CD4-positive, alpha-beta T cell treated with Interferon alpha-2 for 1 hour (primary cell): ENCODE measurements at regions not wholly inside any gene's neighbourhood (a gene's known extent, or its start where the extent isn't known, plus 50 kb on each side); places are given as distances from the start of the nearest gene placed in this dataset.
A peak's percentile ranks its signal among the peaks of the same experiment; 100 is the strongest.
"Not testable (repeated sequence)": the region's sequence is repeated elsewhere in the genome, so short reads cannot be mapped to it uniquely, and the experiment has no call there.

ENCODE experiments used
- DNase-seq, 2 donors: peaks; one replicate each; pipeline ENCODE4 v3.0.0-alpha.2; 2020 to 2022

- peak; percentile 6 to 19 for DNase-seq
These were observed 55.9 kb upstream of the PIK3CB start for GRCh38 chr3:138890555-138891187.

DNA sequence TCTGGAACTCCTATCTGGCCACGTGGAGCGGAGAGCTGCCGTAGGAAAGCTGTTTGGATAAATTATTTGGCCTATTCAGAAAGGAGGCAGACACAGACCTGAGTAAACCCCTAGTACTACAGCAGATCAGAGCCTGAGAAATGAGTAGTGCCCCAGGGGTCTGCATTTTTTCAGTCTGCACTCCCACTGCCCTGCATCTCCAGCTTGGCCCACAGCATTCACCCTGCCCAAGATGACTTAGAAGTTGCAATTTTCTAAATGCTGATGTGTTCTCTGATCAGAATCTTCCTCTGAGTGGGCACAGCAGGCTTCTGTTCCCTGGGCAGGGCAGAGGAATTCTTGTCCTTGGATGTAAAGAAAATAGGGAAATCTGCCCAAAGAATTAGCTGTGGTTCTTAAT is 55.1 kb upstream of the PIK3CB start:
- no peak for DNase-seq

- no peak for DNase-seq
These were observed 53.8 kb upstream of the PIK3CB start for GRCh38 chr3:138888560-138888959.

GRCh38 chr3:138886096-138886495 is 51.4 kb upstream of the PIK3CB start:
- DNase-seq = not testable (repeated sequence)
